Smooth muscle cell (in vitro differentiated cells): ENCODE measurements at regions not wholly inside any gene's neighbourhood (a gene's known extent, or its start where the extent isn't known, plus 50 kb on each side); places are given as distances from the start of the nearest gene placed in this dataset.

Experiments used
- DNase-seq: peaks from one replicate; lab custom pipeline; 2025; ENCODE audit not compliant: unreplicated experiment; lab: John Stamatoyannopoulos, UW
- H2AFZ ChIP-seq: fragments of 200-600 bp; sonication (generic); 2 replicates; pipeline ENCODE4 v1.6.0; 2016; ENCODE audit warnings: antibody characterized with exemption, low read depth, mild to moderate bottlenecking
- H3F3A ChIP-seq: fragments of 200-600 bp; sonication (generic); 2 replicates; pipeline ENCODE4 v1.6.0; 2017; ENCODE audit warnings: antibody characterized with exemption, low read depth
- H3K27ac ChIP-seq: fragments of 200-600 bp; sonication (generic); 2 replicates; pipeline ENCODE4 v1.5.1; 2016; ENCODE audit warnings: low read depth, mild to moderate bottlenecking
- H3K27me3 ChIP-seq: fragments of 200-600 bp; sonication (generic); 2 replicates; pipeline ENCODE4 v1.6.1; 2016; ENCODE audit warnings: low read depth, mild to moderate bottlenecking
- H3K36me3 ChIP-seq: fragments of 200-600 bp; sonication (generic); 2 replicates; pipeline ENCODE4 v1.5.1; 2016; ENCODE audit warnings: low read depth
- H3K4me1 ChIP-seq: fragments of 200-600 bp; sonication (generic); 2 replicates; pipeline ENCODE4 v1.5.1; 2016; ENCODE audit warnings: low read depth
- H3K4me2 ChIP-seq: fragments of 200-600 bp; sonication (generic); 2 replicates; pipeline ENCODE4 v1.6.0; 2016; ENCODE audit warnings: mild to moderate bottlenecking
- H3K4me3 ChIP-seq: fragments of 200-600 bp; sonication (generic); 2 replicates; pipeline ENCODE4 v1.5.1; 2016; ENCODE audit warnings: mild to moderate bottlenecking
- H3K79me2 ChIP-seq: fragments of 200-600 bp; sonication (generic); 2 replicates; pipeline ENCODE4 v1.6.0; 2016; ENCODE audit warnings: low read depth, mild to moderate bottlenecking
- H3K9ac ChIP-seq: fragments of 200-600 bp; sonication (generic); 2 replicates; pipeline ENCODE4 v1.6.0; 2016; ENCODE audit warnings: low read depth
- H3K9me3 ChIP-seq: fragments of 200-600 bp; sonication (generic); replicated peaks from 2 replicates; pipeline ENCODE4 v1.5.1; 2016; ENCODE audit warnings: low read depth
- H4K20me1 ChIP-seq: fragments of 200-600 bp; sonication (generic); 2 replicates; pipeline ENCODE4 v1.6.0; 2016; ENCODE audit warnings: low read depth
- WGBS: methylation state at CpG from one replicate; pipeline ENCODE4 v1.1.7; 2016; ENCODE audit warnings: low lambda C conversion rate; 5-methylcytosine and 5-hydroxymethylcytosine counted together
- TF ChIP-seq, protein P1 (sequence below): fragments of 200-600 bp; sonication (generic); IDR thresholded peaks from 2 replicates; pipeline ENCODE4 v1.5.1; 2017; ENCODE audit warnings: borderline replicate concordance, mild to moderate bottlenecking, antibody characterized with exemption; ENCODE audit not compliant: insufficient read depth, poor library complexity, severe bottlenecking

DNA sequence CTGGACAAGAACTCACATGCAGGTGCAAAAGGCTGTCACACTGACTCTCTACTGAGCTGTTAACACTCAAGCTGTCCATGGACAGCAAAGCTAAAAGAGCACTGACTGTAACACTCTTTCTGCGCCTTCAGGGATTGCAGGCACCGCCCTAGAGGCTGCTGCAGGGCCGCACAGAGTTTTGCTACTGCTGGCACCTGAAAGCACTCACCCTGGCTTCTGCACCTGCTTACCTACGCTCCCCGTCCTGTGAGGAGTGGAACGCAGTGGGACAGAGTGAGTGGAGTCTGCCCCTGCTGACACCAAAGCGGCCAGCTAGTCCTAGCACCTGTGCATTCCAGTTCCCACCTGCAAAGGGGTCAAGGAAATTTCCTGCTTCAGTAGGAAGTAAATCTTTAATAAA lies 941.3 kb downstream of the DIPK2A start:
- 85% methylated on average over 7 of the region's 7 CpGs for WGBS

DNA sequence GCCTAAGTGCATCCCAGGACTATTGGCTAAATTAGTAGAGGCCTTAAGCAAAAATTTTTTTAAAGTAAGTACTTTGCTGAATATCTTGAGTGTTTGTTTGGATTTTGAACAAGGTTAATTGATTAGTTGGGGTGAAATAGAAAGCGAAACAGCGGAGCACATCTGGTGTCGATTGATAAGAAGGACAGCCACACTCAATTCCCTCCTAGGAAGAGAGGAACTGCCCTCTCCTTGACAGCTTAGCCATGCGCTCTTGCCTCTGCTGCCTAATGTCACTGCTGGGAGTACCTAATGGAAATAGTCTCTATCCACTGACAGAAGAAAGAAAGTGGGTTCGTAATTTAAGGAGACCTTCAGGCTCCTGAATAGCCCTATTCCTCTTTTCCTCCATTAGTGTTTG lies 943.6 kb downstream of the DIPK2A start:
- no peaks in the 10 kb centered on the region for H4K20me1 ChIP-seq
- no peaks in the 10 kb centered on the region for H3K36me3 ChIP-seq
- 89% methylated on average over 5 of the region's 5 CpGs for WGBS
- no peak overlapping the region for H3K4me2 ChIP-seq
- no peaks in the 10 kb centered on the region for H3K9me3 ChIP-seq
- H3K27ac ChIP-seq, result no peak overlapping the region
- TF ChIP-seq, protein P1, sequence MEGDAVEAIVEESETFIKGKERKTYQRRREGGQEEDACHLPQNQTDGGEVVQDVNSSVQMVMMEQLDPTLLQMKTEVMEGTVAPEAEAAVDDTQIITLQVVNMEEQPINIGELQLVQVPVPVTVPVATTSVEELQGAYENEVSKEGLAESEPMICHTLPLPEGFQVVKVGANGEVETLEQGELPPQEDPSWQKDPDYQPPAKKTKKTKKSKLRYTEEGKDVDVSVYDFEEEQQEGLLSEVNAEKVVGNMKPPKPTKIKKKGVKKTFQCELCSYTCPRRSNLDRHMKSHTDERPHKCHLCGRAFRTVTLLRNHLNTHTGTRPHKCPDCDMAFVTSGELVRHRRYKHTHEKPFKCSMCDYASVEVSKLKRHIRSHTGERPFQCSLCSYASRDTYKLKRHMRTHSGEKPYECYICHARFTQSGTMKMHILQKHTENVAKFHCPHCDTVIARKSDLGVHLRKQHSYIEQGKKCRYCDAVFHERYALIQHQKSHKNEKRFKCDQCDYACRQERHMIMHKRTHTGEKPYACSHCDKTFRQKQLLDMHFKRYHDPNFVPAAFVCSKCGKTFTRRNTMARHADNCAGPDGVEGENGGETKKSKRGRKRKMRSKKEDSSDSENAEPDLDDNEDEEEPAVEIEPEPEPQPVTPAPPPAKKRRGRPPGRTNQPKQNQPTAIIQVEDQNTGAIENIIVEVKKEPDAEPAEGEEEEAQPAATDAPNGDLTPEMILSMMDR, result no peak
- H2AFZ ChIP-seq, result no peak overlapping the region
- no peak for DNase-seq
- H3K79me2 ChIP-seq, result no peaks in the 10 kb centered on the region
- H3K9ac ChIP-seq, result no peak overlapping the region
- no peaks in the 10 kb centered on the region for H3F3A ChIP-seq
- H3K4me1 ChIP-seq, result no peaks in the 10 kb centered on the region
- no peak overlapping the region for H3K4me3 ChIP-seq
- H3K27me3 ChIP-seq, result no peaks in the 10 kb centered on the region

More for the DNA sequence above, 941.3 kb downstream of the DIPK2A start:
- no peaks in the 10 kb centered on the region for H3K9me3 ChIP-seq
- H4K20me1 ChIP-seq, result no peaks in the 10 kb centered on the region
- no peaks in the 10 kb centered on the region for H3K27me3 ChIP-seq
- H3F3A ChIP-seq, result no peaks in the 10 kb centered on the region
- no peak overlapping the region for H3K27ac ChIP-seq
- H2AFZ ChIP-seq, result no peak overlapping the region
- TF ChIP-seq, protein P1, result no peak
- no peaks in the 10 kb centered on the region for H3K36me3 ChIP-seq
- no peaks in the 10 kb centered on the region for H3K4me1 ChIP-seq
- H3K4me2 ChIP-seq, result no peak overlapping the region
- no peaks in the 10 kb centered on the region for H3K79me2 ChIP-seq
- DNase-seq, result no peak
- H3K4me3 ChIP-seq, result no peak overlapping the region
- no peak overlapping the region for H3K9ac ChIP-seq

DNA sequence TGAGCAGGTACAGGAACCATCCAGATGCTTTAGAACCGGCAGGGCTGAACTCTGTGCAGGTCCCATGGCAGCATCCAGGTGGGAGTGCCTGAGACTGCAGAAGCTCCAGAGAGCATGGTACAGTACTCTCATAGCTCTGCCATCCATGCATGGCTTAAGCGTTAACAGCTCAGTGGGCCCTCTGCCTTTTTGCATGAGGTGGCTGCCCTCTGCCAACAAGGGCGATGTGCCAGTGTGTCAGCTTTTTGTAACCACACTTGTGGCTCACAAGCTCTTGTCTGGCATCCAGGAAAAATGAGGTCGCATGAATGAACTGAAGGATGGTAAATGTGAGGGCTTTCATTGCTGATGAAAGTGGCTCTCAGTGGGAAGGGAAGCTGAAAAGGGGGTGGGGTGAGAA lies 950.1 kb downstream of the DIPK2A start:
- H2AFZ ChIP-seq, result no peak overlapping the region
- no peaks in the 10 kb centered on the region for H3F3A ChIP-seq
- H3K9me3 ChIP-seq, result no peaks in the 10 kb centered on the region
- H3K79me2 ChIP-seq, result no peaks in the 10 kb centered on the region
- no peak overlapping the region for H3K4me3 ChIP-seq
- H3K4me1 ChIP-seq, result no peaks in the 10 kb centered on the region
- H3K36me3 ChIP-seq, result no peaks in the 10 kb centered on the region
- H3K27me3 ChIP-seq, result no peaks in the 10 kb centered on the region
- no peak overlapping the region for H3K27ac ChIP-seq
- WGBS, result 92% methylated on average over 4 of the region's 4 CpGs
- H4K20me1 ChIP-seq, result no peaks in the 10 kb centered on the region
- H3K9ac ChIP-seq, result no peak overlapping the region
- DNase-seq, result no peak
- no peak overlapping the region for H3K4me2 ChIP-seq
- TF ChIP-seq, protein P1, result no peak

DNA sequence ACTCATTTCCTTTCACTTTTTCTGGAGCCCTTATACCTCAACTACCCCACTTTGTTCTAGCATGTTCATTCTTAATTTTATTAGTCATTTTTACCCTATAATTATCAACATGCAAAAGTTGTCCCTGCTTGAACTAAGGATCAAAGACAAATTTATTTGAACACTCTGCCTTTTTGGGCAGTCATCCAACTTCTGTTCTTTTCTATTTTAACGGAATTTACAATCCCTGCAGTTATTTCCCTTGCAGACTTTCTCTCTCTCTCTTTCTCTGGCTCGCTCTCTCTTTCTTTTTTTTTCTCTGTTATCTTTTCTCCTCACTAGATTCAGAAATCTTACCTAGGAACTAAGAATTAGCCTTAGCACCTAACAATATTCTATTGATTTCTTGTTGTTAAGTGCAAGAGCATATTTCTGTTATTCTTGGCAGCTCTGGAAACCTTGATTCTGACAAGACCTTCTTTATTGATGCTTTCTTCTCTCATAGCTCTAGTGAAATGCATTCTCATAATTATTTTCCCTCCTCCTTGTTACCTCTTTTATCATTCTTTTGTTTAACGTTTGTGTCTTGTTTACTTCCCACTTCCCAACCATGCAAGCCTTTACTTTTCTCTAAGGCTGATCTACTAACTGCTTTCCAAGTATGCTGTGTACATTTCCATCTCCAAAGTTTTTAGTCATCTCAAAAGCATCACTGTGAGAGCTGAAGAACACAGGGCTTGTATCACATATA lies 951.6 kb downstream of the DIPK2A start:
- Histone ChIP-seq H3F3A (no peaks in the 10 kb centered on the region), H3K4me3 (no peak overlapping the region), H3K9me3 (no peaks in the 10 kb centered on the region), H3K27me3 (no peaks in the 10 kb centered on the region), H3K79me2 (no peaks in the 10 kb centered on the region), H3K4me1 (no peaks in the 10 kb centered on the region), H3K9ac (no peak overlapping the region), H4K20me1 (no peaks in the 10 kb centered on the region), H3K4me2 (peak overlapping the region; percentile 30), H3K27ac (no peak overlapping the region), H3K36me3 (no peaks in the 10 kb centered on the region), H2AFZ (peak overlapping the region; percentile 58)
- 32% methylated on average over 3 of the region's 3 CpGs for WGBS
- no peak for DNase-seq
- TF ChIP-seq, protein P1, result no peak
